ENCODE measurements at regions not wholly inside any gene's neighbourhood (a gene's known extent, or its start where the extent isn't known, plus 50 kb on each side); places are given as distances from the start of the nearest gene placed in this dataset.

DNA sequence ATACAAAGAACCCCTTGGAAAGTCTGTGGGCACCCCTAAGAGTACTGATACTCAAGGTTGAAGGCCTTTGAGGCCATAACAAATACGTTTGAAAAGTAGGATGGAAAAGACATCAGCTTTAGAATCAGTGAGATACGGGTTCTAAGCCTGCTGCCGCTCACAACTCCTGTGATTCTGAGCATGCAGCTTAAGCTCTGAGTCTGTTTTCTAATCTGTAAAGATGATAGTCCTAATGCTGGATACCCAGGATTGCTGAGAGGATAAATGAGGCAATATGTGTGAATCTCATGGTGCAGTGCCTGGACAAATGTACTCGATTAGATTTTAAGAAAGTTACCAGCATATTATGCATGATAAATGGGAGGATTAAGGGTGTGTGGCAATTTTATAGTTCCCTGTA lies 321.0 kb upstream of the HSF2 start:
- DNase-seq, result no peak

DNA sequence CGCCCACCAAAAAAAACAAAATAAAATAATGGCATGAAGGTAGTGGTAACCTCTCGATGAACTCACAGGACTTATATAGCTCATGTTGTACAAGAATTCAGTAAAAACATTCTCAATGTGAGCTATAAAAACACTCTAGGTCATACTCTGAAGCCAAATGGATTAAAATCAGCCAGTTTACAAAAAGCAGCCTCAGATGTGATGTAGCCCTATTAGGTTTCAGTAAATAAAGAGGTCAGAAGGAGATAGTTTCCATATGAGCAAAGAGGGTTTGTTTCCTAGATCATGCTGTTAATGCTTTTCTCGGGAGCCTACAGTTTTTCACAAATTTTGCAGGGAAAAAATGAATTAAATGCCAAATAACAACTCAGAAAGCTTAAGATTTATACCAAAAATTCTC lies 319.5 kb upstream of the HSF2 start:
- no peak for DNase-seq

DNA sequence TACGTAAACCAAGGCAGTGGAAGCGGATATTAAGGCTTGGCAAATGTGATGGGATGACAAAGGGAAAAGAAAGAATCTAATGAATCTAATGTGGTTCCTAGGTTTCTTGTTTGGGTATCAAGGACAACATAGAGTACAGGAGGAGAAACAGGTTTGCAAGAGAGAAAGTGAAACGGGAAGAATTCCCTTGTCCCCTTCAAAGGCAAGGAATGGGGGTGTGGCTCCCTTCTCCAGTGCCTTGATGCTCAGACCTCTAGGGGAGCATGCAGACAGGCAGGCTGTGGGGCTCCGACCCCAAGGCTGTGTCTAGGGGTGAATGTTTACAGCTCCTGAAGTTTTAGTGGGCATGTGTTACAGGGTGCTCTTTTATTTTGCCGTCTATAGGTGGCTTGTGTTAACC lies 317.5 kb upstream of the HSF2 start:
- no peak for DNase-seq

DNA sequence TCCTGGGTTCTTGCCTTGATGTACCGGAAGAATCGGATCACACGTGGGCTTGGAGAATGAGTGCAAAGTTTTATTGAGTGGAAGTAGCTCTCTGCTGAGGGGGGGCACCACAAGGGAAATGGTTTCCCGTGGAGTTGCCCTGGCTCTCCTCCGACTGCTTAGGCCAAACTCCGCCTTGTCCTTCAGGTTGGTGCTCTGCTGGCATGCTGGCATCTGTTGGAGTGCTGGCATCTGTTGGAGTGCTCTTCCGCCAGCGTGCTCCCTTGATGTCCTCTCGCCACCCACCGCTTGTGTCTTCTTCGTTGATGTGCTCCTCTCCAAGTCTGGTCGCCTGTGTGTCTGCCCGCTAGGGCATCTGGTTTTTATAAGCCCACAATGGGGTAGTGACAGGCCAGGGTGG lies 317.1 kb upstream of the HSF2 start:
- no peak for DNase-seq

DNA sequence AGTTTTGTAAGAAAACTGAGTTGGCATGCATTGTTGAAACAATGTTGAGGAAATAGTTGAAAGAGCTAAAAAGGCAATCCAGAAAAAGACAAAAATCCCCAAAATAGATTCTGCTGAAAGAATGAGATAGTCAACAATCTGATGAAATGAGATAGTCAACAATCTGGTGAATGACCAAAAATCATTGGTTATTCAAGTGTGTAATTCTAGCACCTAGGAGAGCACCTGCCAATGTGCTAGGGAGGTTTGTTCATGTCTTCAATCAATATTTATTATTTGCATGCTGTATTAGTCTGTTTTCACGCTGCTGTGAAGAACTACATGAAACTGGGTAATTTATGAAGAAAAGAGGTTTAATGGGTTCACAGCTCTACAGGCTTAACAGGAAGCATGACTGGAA lies 307.1 kb upstream of the HSF2 start:
- DNase-seq, result no peak

DNA sequence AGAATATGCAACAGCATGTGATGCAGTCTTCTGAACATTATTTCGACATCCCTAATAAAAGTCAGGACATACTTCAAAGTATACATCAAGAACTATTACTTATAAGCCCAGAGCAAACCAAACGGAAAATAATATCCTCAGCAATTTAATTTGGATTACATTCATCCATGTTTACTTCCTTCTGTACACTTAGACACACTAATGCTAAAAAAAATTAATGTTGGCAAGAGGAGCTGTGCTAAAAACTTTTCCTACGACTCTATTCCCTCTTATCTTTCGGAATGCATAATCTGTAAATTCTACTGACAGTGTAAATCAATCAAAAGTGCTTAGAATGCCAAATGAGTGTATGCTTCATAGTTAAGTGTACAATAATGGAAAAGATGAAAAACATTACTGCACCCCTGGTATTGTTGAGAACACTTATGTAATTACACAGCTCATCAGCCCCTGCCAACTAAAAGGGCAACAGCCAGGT lies 301.2 kb upstream of the HSF2 start:
- DNase-seq, result no peak

DNA sequence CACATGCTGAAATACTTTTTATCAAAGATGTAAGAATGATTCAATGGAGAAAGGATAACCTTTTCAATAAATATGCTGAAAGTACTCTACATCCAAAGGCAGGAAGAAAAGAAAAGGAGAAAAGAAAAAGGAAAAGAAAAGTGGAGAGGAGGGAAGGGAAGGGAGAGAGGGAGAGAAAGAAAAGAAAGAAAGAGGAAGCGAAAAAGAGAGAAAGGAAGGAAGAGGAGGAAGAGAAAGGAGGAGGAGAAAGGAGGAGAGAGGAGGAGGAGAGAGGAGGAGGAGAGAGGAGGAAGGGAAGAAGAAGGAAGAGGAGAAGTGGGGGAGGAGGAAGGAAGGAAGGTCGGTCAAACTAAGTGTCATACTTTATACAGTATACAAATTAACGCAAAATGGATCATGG lies 297.4 kb upstream of the HSF2 start:
- no peak for DNase-seq

DNA sequence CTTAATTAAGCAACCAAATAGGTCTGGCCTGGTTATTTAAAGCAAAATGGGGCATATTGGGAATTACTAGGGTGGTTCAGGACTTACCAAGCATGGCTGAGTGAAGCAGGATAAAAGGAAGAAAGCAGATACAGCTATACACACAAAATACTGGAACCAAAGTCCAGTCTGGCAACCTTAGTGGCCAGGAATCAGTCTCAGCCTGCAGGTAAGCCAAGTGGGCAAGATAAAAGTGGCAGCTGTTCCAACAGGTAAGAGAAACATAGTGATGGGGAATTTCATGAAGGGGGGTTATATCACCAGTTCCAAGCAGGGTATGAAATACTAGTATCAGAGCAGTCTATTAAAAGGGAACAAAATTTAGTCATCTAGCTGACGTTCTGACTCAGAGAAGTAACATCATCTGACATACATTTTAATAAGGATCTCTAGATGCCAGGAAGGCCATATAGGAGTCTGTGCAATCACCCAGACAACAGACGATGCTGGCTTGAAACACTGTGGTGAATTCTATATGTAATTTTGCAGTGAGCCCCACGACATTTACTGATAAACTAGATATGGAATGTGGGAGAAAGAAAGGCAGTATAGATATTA lies 292.1 kb upstream of the HSF2 start:
- DNase-seq, result no peak

DNA sequence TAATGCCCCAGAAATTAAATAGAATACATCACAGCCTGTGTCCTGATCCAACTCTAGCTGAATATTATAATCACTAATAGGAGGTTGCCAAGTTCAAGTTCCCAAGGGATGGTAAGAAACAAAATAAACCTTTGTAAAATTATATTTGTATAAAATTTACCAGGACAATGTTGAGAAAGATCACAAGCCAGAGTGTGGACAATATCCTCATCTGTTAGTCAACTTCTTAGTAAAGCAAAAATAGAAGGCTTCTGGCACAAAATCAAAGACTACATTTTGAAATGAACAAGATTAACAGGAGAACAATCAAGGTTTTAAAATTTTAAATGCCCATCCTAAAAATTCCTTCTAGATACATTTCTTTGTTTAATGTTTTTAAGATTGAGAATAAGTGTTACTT lies 290.4 kb upstream of the HSF2 start:
- DNase-seq, result no peak

DNA sequence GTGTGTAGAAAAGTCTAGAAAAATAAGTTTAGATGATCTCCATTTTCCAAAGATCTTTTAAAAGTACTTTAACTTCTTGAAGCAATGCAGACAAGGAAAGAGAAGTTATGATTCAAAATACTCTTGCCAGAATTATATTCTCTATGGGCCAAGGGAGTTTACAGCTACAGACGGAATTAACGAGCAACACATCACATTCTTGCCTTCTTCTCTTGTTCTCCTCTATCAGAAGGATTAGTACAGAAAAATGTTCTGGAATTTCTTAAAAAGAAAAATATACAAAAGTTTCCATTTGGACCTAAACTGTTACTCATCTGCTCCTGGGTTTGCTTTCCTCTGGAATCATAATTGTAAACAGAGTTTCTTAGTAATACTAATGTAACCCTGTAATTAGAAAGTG lies 284.7 kb upstream of the HSF2 start:
- no peak for DNase-seq

DNA sequence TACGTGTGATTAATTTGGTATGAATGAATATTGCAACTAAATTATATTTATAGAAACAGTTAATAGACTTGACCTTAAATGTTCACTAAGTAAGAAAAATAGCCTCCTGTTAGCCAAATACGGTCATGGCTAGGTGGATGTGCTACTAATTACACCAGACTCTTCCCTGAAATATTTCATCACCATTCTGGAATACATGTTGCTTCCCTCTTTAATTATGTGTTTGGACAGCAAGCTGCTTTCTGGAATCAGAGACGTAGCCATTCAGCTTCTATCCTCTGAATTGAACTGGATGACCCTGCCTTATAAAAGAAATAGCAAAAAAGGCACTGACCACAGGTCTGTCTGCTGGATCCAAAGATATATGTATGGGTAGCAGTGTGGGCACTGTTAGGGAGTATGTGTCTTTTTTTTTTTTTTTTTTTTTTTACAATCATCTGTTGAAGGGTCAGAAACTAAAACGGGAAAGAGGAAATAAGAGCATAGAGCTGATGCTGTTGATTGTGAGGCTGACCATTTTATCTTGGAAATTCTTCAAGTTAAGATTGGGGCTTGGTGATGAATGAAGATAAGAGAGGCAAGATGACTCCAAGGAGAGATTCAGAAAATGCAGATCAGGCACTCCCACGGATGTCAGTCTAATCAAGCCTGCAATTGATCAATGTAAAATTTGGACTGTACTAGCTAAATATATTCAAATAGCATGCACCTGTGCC lies 283.2 kb upstream of the HSF2 start:
- DNase-seq, result no peak

DNA sequence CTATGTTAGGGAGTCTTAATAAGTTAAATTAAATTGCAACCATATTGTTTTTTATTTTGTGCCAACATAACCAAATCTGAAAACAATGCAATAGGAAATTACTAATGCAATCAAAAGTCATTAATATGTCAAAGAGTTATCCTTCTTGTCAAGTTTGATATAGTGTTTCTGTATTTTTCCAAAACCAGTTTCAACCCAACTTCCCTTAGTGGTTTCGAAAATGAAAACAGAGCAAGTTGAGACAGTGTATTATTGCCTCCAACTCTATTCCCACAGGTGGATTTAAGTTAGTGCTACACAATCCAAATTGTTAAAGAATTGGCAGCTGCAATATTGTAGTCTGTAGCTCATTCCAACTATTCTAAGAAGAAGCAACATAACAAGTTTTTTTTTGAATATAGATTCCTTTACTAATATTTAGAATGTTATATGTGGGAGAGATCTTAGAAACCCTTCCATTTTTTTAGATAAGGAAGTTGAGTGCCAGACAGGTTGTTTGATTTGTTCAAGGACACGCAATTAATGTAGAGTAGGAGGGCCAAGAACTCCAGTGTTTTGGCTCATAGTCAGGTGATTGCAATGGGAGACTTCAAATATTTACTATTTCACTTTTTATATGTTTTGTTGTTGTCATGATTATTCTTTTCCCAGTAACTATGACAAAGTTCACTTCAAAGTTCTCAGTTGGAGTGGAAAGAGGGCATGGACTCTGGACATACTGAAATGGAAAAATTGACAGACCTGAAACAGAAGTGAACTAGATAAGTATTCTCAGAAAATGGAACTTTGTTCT lies 282.4 kb upstream of the HSF2 start:
- DNase-seq, result no peak

DNA sequence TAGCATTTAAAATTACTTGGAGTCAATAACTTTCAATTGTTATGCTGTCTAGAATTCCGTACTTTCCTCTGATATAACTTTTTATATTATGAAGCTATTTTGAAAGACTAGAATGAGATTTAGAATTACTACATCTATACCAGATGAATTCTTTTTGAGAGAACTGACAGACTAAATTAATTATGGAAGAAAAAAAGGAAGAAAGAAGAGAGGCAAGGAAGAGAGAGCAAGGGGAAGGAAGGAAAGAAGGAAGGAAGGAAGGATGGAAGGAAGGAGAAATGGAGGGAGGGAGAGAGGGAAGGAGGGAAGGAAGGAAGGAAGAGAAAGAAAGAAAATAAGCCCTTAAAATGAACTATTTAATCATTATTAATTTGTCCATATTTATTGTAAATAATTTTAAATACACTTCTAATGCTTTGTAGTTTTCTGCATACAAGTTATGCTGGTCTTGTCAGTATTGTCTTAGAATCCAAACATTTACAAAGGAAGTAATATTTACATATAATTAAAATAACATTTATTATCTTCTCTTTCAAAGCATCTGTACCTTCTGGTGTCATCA lies 280.4 kb upstream of the HSF2 start:
- DNase-seq, result no peak

DNA sequence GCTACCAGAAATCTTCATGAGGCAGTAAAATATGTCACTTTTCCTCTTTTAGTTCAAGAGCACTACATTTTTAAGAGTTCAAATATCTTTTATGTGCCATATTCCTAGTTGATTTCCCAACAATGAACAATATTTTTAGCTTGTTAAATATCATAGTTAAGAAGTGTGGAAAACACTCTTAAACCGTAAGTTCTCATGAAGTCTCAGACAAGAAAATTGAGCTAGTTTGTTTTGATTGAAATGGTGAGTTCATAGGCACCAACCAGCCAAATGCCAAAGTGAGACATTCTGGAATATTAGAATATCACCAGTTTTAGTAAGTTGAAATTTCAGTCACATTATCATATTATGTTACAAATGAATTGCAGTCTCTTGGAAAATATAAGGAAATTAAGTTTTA lies 277.2 kb upstream of the HSF2 start:
- DNase-seq, result no peak

DNA sequence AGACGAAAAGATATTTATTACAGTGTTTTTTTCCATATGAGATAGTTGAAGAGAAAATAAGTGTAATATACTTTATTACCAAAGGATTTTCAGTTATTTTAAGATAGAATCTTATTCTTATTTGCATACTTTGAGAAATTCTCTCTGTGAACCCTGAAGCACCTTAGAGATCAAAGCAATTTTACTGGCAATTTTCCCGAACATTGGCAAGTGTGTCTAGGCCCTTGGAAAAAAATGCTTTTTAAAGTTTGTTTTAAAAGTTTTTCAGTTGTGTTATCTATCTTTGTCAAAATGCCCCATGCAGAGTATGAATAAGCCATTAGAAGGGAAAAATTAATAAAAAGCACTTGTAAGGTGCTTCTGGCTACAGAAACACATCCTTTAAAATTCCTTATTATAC lies 276.8 kb upstream of the HSF2 start:
- DNase-seq, result no peak

DNA sequence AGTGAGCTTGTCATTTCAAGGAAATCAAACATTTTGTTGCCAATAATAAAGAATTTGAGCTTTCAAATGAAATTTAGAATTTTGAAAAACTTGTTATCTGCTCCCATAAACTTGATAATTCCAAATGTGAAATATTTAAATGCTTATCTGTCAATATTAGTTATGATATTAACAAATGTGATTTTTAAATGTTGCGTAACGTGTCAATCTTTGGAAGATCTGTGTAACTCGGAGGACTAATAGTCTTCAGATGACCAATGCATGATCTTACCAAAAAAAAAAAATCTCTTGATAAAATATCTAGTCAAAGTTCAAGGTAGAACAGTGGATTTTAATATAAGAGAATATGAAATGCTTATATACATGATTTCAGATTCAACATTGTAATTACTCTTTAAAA lies 274.5 kb upstream of the HSF2 start:
- DNase-seq, result no peak

DNA sequence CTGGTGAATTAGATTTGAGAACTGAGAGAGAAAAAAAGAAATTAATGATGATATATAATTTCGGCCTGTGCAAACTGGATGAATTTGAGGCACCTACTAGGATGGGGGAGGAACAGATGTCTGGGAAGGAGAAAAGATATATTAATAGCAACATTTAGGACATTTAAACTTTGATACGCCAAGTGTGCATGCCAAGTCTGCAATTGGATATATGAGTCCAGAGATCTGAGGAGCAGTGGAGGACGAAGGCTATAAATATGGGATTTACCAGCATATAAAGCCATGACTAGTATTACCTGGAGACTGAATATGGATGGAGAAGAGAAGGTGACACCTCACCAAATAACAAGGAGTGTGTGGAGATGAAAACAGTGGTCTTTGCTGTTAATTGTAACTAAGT lies 272.6 kb upstream of the HSF2 start:
- DNase-seq, result no peak

DNA sequence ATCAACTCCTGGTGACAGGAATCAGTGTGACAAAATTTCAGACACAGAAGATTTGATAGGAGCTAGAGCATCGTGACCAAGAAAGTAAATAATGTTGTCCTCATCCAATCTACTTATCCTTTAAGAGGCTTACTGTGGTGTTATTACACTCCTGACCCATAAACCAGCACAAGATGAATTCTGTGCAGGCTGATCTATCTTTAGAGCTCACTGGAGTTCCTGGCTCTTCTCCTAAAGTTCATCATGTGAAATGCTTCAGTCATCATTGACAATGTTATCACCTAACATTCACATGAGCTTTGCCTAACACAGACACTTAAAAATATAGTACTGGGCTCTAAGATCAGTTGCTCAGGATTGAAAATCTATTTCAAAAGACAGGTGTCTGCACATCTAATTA lies 271.0 kb upstream of the HSF2 start:
- DNase-seq, result no peak

DNA sequence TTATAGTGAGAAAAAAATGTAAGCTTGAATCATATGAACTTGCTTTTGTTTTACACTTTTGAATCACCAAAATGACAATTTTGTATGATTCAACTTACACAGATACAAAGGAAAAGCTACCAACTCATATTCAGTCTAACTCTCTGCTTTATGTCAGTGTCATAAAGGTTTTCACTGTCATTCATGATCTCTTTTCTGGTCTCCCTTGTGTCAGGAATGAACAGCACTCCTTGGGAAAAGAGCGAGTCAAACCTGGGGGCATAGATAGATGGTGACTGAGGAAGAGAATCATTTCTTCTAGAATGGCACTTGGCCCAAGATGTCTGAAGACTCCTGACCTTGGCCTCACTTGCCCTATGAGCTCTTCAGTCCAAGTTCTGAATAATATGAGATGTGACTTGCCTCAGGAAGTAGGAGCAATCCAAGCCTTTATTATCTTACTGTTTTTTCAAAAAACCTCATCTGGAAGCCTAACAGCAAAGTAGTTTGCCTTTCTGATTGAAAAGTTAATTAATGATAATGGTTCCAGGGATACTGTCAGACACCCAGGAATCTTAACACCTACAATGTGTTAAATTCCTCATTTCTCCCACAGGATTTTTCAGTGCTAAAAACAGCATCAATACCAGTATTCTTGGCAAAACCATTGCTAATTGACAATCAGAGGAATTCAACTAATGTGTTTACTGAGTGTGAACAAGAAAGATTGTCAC lies 270.0 kb upstream of the HSF2 start:
- no peak for DNase-seq

DNA sequence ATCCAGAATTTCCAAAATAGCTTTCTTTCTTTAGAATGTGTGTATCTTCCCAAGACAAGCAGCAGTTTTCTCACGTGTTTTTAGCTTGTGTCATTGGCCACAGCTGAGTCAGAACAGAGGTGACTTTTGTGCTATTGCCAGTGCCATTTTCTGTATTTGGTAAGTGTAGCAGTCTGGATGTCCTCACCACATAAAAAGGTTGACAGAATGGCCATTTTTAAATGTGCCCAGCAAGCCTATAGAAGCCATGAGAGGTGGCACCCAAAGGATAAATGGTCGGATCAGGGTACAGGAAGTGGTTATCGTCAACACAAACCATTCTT lies 269.5 kb upstream of the HSF2 start:
- DNase-seq, result no peak

DNA sequence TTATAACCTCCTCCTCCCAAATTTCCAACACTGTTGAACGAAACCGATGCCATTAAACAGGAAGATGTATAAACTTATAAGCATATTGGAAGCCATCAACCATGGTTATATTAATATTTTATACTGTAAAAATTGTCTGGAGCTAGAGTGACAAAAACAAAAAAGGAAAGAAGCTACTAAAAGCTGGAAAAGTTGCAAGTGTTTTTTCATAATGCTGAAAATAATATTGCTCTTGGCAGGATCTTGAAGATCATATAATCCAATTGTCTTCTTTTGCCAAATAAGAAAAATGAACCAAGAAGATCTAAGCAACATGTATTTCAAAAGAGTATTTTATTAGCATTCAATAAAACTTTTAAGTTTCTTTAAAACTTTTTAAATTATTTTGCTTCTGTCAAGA lies 268.9 kb upstream of the HSF2 start:
- DNase-seq, result no peak

DNA sequence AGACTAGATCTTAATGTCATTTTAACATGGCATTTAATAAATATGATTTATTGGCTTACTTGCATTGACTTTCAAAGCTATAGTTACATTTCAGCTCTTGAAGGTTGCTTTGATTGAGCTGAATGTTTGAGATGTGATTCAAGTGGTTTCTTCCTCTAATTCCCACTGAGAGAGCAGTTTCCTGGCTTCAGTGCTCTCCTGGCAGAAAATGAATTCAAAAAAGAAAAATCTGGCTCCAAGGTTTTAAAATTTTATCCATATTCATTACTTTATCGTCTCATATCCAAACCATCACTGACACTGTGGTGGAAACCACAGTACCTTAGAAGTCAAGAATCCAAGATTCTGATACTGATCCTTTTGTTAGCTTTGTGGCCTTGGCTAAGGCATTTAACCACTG lies 263.1 kb upstream of the HSF2 start:
- DNase-seq, result no peak

DNA sequence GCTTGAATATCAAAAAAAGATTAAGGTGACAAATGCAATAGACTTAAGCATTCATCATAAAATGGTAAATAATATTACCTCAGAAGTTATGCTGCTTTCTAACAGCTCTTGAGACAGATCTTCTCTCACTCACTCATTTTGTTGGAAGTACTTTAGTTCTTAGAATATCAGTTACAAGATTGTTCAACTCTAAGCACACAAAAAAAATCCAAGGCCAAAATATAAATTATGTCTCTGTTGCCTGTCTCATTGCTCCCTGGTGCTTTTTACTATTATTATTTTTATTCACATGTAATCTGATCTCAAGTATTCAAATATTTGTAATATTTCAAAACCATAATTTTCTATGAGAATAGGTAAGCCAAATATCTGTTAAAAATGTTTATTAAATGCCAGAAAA lies 259.4 kb upstream of the HSF2 start:
- DNase-seq, result no peak

DNA sequence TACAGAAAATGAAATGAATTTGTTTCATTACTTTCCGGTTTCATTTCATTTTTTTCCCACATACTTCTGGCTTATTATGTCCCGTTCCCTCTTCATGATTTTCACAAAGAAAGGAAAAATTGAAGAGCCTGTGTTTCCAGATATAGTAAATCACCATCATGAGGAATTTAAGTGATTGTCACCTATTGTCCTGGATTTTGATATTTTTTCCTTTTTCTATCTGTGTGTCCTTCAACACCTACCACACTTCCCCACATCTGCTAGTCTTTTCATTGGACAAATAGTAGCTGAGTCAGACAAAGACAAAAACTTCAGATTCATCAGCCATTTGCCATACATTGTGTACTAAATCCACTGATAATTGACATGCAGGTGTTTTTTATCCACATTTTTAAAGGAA lies 258.2 kb upstream of the HSF2 start:
- DNase-seq, result no peak
